ENCODE measurements at regions not wholly inside any gene's neighbourhood (a gene's known extent, or its start where the extent isn't known, plus 50 kb on each side); places are given as distances from the start of the nearest gene placed in this dataset.

DNA sequence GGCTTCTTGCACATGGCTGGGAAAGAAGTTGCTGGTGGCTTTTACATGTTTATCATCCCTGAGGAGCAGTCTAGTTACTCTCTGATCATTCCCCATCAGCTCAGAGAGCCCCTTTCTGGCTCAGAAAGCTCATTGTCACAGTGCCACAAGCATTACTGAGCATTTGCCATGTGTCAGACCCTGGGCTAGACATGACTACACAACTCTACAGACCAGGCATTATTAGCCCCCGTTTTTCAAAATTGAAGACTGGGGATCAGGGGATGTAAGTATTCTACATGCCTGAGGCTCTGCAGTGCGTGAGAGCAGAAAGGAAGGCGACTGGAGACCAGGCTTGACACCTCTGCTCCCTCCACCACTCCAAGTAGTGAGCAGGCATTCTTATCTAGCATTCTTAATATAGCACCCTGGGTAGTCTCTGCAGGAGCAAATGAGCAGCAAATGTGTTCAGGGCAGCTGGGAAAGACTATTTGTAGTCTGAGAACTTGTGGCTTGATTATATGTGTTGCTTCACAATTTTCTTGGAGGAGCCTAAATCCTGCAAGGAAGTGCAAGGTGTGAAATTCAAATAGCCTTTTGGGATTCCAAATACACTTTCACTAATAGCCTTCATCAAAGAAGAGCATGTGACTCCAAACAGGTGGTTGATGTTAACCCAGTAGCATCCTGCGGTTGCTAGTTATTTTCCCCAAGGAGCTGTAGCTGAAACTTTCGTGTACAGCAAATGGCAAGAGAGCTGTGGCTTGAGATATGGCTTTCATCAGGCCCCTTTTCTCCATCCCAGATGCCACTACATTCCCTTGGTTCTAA lies 143.2 kb downstream of the DDX1 start:
- Histone ChIP-seq H4K91ac (replicated peaks; ENCODE audit: insufficient read length, low read length) (no peak overlapping the region), H4K5ac (ENCODE audit: insufficient read length, low read depth, low read length) (no peak overlapping the region), H2BK20ac (ENCODE audit: low read length) (no peak overlapping the region), H3K4me2 (ENCODE audit: insufficient read depth in 1 of 2, low read depth in 2 of 2, low read length in 2 of 2) (no peak overlapping the region), H2AK5ac (ENCODE audit: low read depth, low read length) (no peak overlapping the region), H2BK120ac (replicated peaks; ENCODE audit: low read depth, low read length) (no peak overlapping the region), H3K23me2 (ENCODE audit: low read depth, low read length) (0 out of 2 replicates have a peak, but pooled peaks cover 2% of the 10 kb centered on the region), H2BK12ac (ENCODE audit: low read depth, low read length) (no peak overlapping the region), H4K8ac (ENCODE audit: extremely low read depth, insufficient read depth, low read length) (no peak overlapping the region), H3K79me1 (ENCODE audit: low read depth, low read length) (no peaks in the 10 kb centered on the region), H3K18ac (ENCODE audit: extremely low read depth, low read length) (no peak overlapping the region), H3K27me3 (replicated peaks in 1 of 4; ENCODE audit: control insufficient read depth in 3 of 4, extremely low read depth in 1 of 4, insufficient read depth in 3 of 4, low read length in 3 of 4) (no peaks in the 10 kb centered on the region), H3K23ac (ENCODE audit: insufficient read length) (no peak overlapping the region), H2AFZ (ENCODE audit: low read length) (0 out of 2 replicates have a peak overlapping the region, but pooled peaks have one; percentile 5), H3K9me3 (ENCODE audit: insufficient read depth in 2 of 2, low read depth in 1 of 2, low read length in 1 of 2) (no peaks in the 10 kb centered on the region), H4K20me1 (replicated peaks in 1 of 2; ENCODE audit: control insufficient read depth in 1 of 2, insufficient read depth in 2 of 2, low read length in 2 of 2) (no peaks in the 10 kb centered on the region), H2BK5ac (ENCODE audit: low read depth, low read length) (no peak overlapping the region), H3K4me3 (ENCODE audit: extremely low read depth in 1 of 4, insufficient read depth in 2 of 4, low read depth in 3 of 4, low read length in 4 of 4) (no peak overlapping the region), H3K36me3 (ENCODE audit: control insufficient read depth in 2 of 4, insufficient read depth in 4 of 4, low read length in 3 of 4) (no peaks in the 10 kb centered on the region), H3K56ac (replicated peaks; ENCODE audit: insufficient read length, low read depth, low read length) (no peak overlapping the region), H3K79me2 (ENCODE audit: control insufficient read depth in 1 of 2, insufficient read depth in 2 of 2, low read length in 2 of 2) (no peaks in the 10 kb centered on the region), H3K4ac (replicated peaks; ENCODE audit: insufficient read length, low read depth, low read length) (no peak overlapping the region), H2BK15ac (ENCODE audit: low read length) (0 out of 2 replicates have a peak overlapping the region, but pooled peaks have one; percentile 29), H3K14ac (ENCODE audit: insufficient read length) (no peak overlapping the region), H3K9ac (replicated peaks in 1 of 4; ENCODE audit: extremely low read depth in 1 of 4, low read depth in 3 of 4, low read length in 3 of 4) (no peak overlapping the region), H3K4me1 (replicated peaks in 1 of 4; ENCODE audit: control insufficient read depth in 3 of 4, insufficient read depth in 4 of 4, low read length in 3 of 4) (peaks cover 0 to 4% (median 0%) of the 10 kb centered on the region in 4 experiments; a peak in 1 of 7 replicates), H3K27ac (ENCODE audit: low read depth, low read length) (no peak overlapping the region)
- CTCF ChIA-PET (ENCODE audit: partially characterized antibody), result interaction anchor here (0.9 to 5.0 kb wide), 8 partner anchors 9 to 98 kb away, joined by 3 to 29 read pairs (median 4); no protein-coding TSS in a partner anchor
- POLR2A ChIA-PET (ENCODE audit: partially characterized antibody), result interaction anchor here (0.7 kb wide), 1 partner anchor 10 kb away, joined by 3 read pairs; no protein-coding TSS in a partner anchor
- whole genome bisulfite sequencing, 2 experiments (ENCODE audit: extremely low coverage in 1 of 2, insufficient coverage in 1 of 2, insufficient read length in 1 of 2, insufficient replicate concordance in 2 of 2, low coverage in 1 of 2, low lambda C conversion rate in 2 of 2, missing lambda C conversion rate in 1 of 2), result 83% methylated on average over 5 of the region's 5 CpGs; no CpG with 5 or more reads in 1 of the 2 experiments
- FAIRE-seq (no peak), DNase-seq (ENCODE audit: low read depth in 1 of 2, low spot score in 2 of 2) (no peak)
- no peak for TF ChIP-seq SIRT6 (IDR thresholded peaks at IDR 0.05; ENCODE audit: low read length)
- no peak for TF ChIP-seq SP4 (IDR thresholded peaks at IDR 0.05; ENCODE audit: low read length)
- TF ChIP-seq TAF7 (optimal IDR thresholded peaks at IDR 0.05; ENCODE audit: borderline replicate concordance, low read depth, low read length), result no peak
- TF ChIP-seq BCL11A (IDR thresholded peaks at IDR 0.05; ENCODE audit: low read depth in 2 of 2, low read length in 2 of 2), result no peak
- no peak for TF ChIP-seq PHF8 (conservative IDR thresholded peaks at IDR 0.05; ENCODE audit: low read depth, low read length)
- TF ChIP-seq EZH2 (IDR thresholded peaks at IDR 0.05; ENCODE audit: low read depth, low read length, severe bottlenecking), result no peak
- TF ChIP-seq SP1 (IDR thresholded peaks at IDR 0.05; ENCODE audit: low read depth, low read length), result no peak
- TF ChIP-seq CREB1 (IDR thresholded peaks at IDR 0.05), result no peak
- TF ChIP-seq NANOG (IDR thresholded peaks at IDR 0.05; ENCODE audit: insufficient read depth, low read depth, low read length, poor library complexity, severe bottlenecking), result no peak
- TF ChIP-seq, protein P1, sequence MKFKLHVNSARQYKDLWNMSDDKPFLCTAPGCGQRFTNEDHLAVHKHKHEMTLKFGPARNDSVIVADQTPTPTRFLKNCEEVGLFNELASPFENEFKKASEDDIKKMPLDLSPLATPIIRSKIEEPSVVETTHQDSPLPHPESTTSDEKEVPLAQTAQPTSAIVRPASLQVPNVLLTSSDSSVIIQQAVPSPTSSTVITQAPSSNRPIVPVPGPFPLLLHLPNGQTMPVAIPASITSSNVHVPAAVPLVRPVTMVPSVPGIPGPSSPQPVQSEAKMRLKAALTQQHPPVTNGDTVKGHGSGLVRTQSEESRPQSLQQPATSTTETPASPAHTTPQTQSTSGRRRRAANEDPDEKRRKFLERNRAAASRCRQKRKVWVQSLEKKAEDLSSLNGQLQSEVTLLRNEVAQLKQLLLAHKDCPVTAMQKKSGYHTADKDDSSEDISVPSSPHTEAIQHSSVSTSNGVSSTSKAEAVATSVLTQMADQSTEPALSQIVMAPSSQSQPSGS (IDR thresholded peaks at IDR 0.05; ENCODE audit: low read length), result no peak
- TF ChIP-seq KDM4A (IDR thresholded peaks at IDR 0.05; ENCODE audit: low read depth, low read length, severe bottlenecking), result no peak
